GM12872 (cell line): ENCODE measurements at regions not wholly inside any gene's neighbourhood (a gene's known extent, or its start where the extent isn't known, plus 50 kb on each side); places are given as distances from the start of the nearest gene placed in this dataset.

Experiments used
- TF ChIP-seq, protein P1 (sequence below): IDR thresholded peaks from 3 replicates; pipeline ENCODE4 v1.5.1; 2011; ENCODE audit warnings: low read depth, mild to moderate bottlenecking, low read length, moderate library complexity; ENCODE audit not compliant: insufficient read depth

DNA sequence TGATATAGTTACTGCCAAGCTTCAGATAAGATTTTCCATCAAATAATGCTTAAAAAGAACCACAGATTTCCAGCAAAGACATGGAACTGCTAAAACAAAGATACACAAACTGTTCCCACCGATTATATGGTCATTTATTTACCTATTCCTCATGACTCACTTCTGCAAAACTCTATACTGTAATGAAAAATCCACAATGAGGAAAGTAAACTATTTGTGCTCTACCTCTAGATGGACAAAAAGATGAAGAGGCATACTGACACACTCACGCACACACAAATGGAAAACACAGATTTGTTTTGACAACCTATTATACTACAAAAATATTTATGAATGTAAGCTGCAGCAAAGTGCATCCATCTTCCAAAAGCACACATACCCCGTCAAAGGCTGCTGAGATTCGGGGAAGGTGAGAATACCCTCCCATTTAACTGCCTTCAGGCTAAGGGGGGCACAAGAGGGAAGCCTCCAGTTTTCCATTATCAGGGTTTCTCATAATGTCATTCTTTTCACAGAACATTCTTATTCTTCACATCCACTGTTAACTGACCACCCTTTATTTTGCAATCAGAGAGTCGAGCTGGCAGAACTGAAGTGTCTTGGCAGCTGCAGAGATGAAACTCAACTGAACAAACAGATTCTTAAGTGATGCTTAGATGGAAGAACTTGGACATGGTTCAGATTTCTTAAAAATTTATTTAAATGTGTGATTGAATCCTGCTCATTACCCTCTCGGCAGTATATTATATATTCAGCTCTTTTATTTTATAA lies 115.9 kb upstream of the TANK start:
- TF ChIP-seq, protein P1, sequence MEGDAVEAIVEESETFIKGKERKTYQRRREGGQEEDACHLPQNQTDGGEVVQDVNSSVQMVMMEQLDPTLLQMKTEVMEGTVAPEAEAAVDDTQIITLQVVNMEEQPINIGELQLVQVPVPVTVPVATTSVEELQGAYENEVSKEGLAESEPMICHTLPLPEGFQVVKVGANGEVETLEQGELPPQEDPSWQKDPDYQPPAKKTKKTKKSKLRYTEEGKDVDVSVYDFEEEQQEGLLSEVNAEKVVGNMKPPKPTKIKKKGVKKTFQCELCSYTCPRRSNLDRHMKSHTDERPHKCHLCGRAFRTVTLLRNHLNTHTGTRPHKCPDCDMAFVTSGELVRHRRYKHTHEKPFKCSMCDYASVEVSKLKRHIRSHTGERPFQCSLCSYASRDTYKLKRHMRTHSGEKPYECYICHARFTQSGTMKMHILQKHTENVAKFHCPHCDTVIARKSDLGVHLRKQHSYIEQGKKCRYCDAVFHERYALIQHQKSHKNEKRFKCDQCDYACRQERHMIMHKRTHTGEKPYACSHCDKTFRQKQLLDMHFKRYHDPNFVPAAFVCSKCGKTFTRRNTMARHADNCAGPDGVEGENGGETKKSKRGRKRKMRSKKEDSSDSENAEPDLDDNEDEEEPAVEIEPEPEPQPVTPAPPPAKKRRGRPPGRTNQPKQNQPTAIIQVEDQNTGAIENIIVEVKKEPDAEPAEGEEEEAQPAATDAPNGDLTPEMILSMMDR: no peak

DNA sequence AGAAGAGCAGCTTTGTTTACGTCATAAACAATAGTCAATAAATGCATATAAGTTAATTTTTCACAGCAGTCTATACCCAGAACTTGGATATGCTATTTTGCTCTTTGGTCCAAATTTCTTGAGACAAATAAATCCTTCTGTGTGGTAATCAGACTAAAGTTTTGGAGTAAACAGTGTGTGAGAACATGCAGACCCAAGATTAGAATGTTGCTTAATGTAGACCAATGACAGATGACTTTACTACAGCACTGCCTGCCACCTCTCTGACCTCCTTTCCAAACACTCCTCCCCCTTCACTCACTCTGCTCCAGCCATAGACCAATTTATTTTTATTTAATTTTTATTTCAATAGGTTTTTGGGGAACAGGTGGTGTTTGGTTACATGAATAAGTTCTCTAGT lies 115.3 kb upstream of the TANK start:
- TF ChIP-seq, protein P1: no peak

DNA sequence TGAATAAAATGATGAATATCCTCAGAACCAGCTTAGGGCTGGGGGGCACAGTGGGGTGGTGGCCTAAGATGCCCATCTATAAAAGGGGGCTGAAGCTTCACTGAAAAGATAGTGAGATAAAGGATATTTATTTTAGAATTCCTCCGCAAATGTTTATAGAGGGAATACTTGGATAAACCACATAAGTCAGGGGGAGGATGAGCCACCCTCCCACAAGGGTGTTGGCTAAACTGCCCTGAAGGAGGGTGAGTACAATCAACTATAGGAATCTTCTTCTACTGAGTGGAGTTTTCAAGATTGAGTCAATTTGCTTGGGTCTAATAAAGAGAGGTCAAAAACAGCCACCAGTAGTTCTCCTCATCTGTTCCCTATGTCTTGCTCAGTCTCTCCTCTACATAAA lies 114.5 kb upstream of the TANK start:
- TF ChIP-seq, protein P1: no peak

DNA sequence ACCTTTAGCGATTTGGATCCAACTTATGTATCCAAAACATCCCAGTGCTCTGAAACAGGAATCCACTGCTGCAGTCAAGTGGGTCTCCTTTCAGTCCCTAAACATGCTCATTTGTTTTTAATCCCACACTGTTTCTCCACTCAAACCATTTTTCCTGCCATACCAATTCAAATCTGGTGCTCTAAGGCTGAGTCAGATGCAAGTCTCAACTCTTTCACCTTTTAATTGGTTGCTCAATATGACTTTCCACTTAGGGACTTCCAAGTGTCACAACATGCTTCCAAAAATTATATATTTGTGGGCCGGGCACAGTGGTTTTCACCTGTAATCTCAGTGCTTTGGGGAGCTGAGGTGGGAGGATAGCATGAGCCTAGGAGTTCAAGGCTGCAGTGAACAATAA lies 113.4 kb upstream of the TANK start:
- TF ChIP-seq, protein P1: no peak

DNA sequence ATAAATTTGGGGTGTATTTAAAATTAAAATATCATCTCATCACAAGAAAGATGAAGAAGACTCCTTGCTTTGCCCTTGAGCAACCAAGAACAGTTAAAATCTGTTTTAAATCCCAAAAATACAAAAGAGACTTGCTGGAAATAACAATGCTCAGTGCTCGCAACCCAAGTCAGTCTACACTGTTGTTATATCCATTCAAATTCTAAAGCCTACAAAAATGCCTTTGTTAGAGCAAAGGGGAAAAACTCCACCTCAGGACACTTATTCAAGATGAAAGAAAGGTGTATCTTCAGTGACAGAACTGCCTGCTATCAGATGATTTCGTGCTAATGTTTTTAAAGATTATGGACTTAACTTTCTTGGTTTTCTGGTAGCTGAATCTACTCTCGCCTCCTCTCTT lies 111.9 kb upstream of the TANK start:
- TF ChIP-seq, protein P1: no peak

DNA sequence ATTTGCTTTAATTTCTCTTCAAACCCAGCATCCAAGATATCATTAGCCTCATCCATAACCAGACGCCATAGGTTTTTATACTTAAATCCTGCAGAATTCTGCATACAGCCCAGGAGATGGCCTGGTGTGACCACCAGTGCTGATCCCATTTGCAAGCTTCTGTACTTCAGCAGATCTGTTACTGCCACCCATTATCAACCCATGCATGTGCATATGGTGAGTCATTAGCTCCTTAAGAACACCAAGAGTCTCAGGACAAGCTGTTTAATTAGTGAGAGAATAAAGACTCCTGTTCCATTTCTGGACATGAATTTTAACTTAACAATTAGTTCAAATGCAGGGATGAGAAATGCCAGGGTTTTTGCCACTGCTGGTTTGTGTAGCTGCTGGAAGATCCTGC lies 110.7 kb upstream of the TANK start:
- TF ChIP-seq, protein P1: no peak

DNA sequence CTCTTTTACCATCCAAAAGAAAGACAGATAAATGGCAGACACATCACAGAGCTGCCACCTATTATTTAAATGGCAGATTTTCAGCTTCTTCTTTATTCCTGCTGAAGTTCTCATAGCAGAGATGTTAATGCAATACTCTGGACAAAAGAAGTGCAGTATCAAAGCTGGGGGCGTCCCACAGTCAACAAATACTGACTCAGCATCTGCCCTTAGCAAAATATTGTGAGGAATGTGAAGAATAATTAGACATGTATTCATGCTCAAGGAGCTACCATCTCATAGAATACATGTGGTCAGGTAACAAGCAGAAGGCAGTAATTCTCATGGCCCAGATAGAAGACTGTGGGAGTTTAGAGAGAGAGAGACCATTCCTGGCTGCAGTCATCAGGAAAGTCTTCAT lies 108.0 kb upstream of the TANK start:
- TF ChIP-seq, protein P1: no peak
